Heart left ventricle (tissue), 13 donors: ENCODE measurements at regions not wholly inside any gene's neighbourhood (a gene's known extent, or its start where the extent isn't known, plus 50 kb on each side); places are given as distances from the start of the nearest gene placed in this dataset.

ENCODE experiments used
- POLR2A ChIP-seq, 2 donors: fragments of 450-650 bp; IDR thresholded peaks; one replicate each; pipeline ENCODE4 v1.6.1; 2017; ENCODE audit warnings: antibody characterized with exemption in 2 of 2, mild to moderate bottlenecking in 2 of 2, moderate library complexity in 2 of 2
- TF ChIP-seq, protein P1 (sequence below), 12 donors: fragments of 200-600 bp; sonication (generic) in 4 of 12; IDR thresholded peaks; one replicate each; pipeline versions ENCODE4 v1.5.0 to v1.8.0; 2018 to 2022; ENCODE audit warnings: antibody characterized with exemption in 12 of 12, mild to moderate bottlenecking in 5 of 12
- donor health status: ischemic (EF 13 %, LVEDD 7.1; RV severe dilation, severe dysfunction).
- donor health status: DM: no; HTN: yes; CAD: no.
- donor health status: DM: no; HTN: no; CAD: no.
- donor health status: ischemic (EF 25% LVEDD 6.9; RV normal size, moderate dysfunction).
- donor health status: ischemic (EF 25% LVEDD 5.7; RV mildly dilated, moderate dysfunction).
- donor health status: ischemic (EF 35%, LVEDD 5.7; RV mildly dilated, moderate dysfunction).
- donor health status: nonischemic (EF 11% LVEDD 7.7; RV severe dilation, severe dysfunction).
- donor health status: DM: yes; HTN: yes; CAD: no.
- donor health status: PGD.
- donor health status: ischemic (EF 29% LVEDD 5.4; RV normal size, mild dysfunction).
- donor health status: nonischemic (EF 23%, LVEDD 6.1; RV moderate dilation, normal function).

DNA sequence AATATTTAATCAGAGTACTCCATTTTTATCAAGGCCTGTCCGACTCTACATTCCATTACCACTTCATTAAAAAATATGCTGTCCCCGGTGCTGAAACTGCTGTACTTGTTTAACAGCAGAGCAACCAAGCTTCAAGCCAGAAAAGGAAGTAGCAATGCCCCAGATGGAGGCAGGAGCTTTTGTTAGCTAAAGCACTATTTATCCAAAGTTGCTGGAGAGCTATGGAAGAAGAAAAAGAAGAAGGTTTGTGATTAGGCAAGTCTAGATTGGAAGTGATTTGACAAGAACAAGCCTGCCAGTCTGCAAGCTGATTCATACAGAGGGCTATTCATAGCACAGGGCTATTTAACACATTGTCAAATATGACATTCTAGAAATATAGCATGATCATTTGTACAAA lies 160.9 kb upstream of the SPTLC3 start:
- TF ChIP-seq, protein P1, sequence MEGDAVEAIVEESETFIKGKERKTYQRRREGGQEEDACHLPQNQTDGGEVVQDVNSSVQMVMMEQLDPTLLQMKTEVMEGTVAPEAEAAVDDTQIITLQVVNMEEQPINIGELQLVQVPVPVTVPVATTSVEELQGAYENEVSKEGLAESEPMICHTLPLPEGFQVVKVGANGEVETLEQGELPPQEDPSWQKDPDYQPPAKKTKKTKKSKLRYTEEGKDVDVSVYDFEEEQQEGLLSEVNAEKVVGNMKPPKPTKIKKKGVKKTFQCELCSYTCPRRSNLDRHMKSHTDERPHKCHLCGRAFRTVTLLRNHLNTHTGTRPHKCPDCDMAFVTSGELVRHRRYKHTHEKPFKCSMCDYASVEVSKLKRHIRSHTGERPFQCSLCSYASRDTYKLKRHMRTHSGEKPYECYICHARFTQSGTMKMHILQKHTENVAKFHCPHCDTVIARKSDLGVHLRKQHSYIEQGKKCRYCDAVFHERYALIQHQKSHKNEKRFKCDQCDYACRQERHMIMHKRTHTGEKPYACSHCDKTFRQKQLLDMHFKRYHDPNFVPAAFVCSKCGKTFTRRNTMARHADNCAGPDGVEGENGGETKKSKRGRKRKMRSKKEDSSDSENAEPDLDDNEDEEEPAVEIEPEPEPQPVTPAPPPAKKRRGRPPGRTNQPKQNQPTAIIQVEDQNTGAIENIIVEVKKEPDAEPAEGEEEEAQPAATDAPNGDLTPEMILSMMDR (IDR thresholded peaks at IDR 0.05) = no peak
- no peak for TF ChIP-seq POLR2A (IDR thresholded peaks at IDR 0.05)
